K562 (cell line): ENCODE measurements at regions not wholly inside any gene's neighbourhood (a gene's known extent, or its start where the extent isn't known, plus 50 kb on each side); places are given as distances from the start of the nearest gene placed in this dataset.
A peak's percentile ranks its signal among the peaks of the same experiment; 100 is the strongest.

ENCODE experiments used
- ARHGAP35 ChIP-seq: fragments of 450-650 bp; IDR thresholded peaks from 2 replicates; pipeline ENCODE4 v1.6.1; 2018; ENCODE audit not compliant: partially characterized antibody
- ARID3B ChIP-seq: fragments of 250-450 bp; sonication (Bioruptor Pico); IDR thresholded peaks from 2 replicates; pipeline ENCODE4 v1.4.0; 2020; ENCODE audit warnings: borderline replicate concordance
- ATF7 ChIP-seq: fragments of 450-650 bp; IDR thresholded peaks from 2 replicates; pipeline ENCODE4 v1.7.1; 2014; ENCODE audit warnings: mild to moderate bottlenecking, moderate library complexity
- HDAC1 ChIP-seq, 2 experiments: fragments of 450-650 bp; IDR thresholded peaks; 2 replicates each; pipeline ENCODE4 v1.6.1; 2016 to 2017; ENCODE audit warnings: inconsistent platforms in 1 of 2, mild to moderate bottlenecking in 1 of 2, moderate library complexity in 1 of 2
- HNRNPH1 ChIP-seq: fragments of 200-400 bp; formaldehyde crosslinking; optimal IDR thresholded peaks from 2 replicates; pipeline ENCODE3; 2017; ENCODE audit warnings: low read depth, mild to moderate bottlenecking, low read length, moderate library complexity
- KDM2B ChIP-seq: fragments of 250-450 bp; sonication (Bioruptor Pico); IDR thresholded peaks from 2 replicates; pipeline ENCODE4 v1.8.0; 2021; ENCODE audit warnings: mild to moderate bottlenecking, moderate library complexity
- KLF13 ChIP-seq: fragments of 450-650 bp; IDR thresholded peaks from 2 replicates; pipeline ENCODE4 v1.6.1; 2016; ENCODE audit warnings: missing genetic modification characterization, low read depth, mild to moderate bottlenecking, missing compliant biosample characterization, moderate library complexity, borderline replicate concordance
- LEF1 ChIP-seq: fragments of 450-650 bp; IDR thresholded peaks from 2 replicates; pipeline ENCODE4 v1.6.1; 2016; ENCODE audit warnings: mild to moderate bottlenecking
- MXD1 ChIP-seq: fragments of 250-450 bp; sonication (Bioruptor Pico); IDR thresholded peaks from 2 replicates; pipeline ENCODE4 v1.8.0; 2021; ENCODE audit warnings: borderline replicate concordance, mild to moderate bottlenecking, moderate library complexity; ENCODE audit not compliant: poor library complexity, severe bottlenecking
- MXI1 ChIP-seq: IDR thresholded peaks from 2 replicates; pipeline ENCODE4 v1.6.1; 2011; ENCODE audit warnings: low read depth, mild to moderate bottlenecking, improper control_type of control experiment, low read length
- MYNN ChIP-seq, 2 experiments: sonication (generic); formaldehyde crosslinking in 1 of 2; IDR thresholded peaks; 2 replicates each; pipeline versions ENCODE4 v1.5.0 to v1.6.1; 2016 to 2020; ENCODE audit warnings: antibody characterized with exemption in 1 of 2, missing genetic modification reagents in 1 of 2
- PHB2 ChIP-seq: fragments of 450-650 bp; IDR thresholded peaks from 2 replicates; pipeline ENCODE4 v1.6.1; 2017; ENCODE audit warnings: low read depth
- SETDB1 ChIP-seq: IDR thresholded peaks from one replicate; pipeline ENCODE4 v1.6.1; 2012; ENCODE audit warnings: low read length, control low read depth, inconsistent platforms
- SLC30A9 ChIP-seq: fragments of 250-450 bp; sonication (Bioruptor Pico); IDR thresholded peaks from 2 replicates; pipeline ENCODE4 v1.8.0; 2022; ENCODE audit warnings: mild to moderate bottlenecking, moderate library complexity
- SRF ChIP-seq, 2 experiments: fragments of 250-450, 450-650 bp in 1 of 2; sonication (Bioruptor Pico) in 1 of 2; sonication (generic) in 1 of 2; formaldehyde crosslinking; IDR thresholded peaks; 2 replicates each; pipeline versions ENCODE4 v1.5.0 to v1.5.1; 2020 to 2022; ENCODE audit warnings: mild to moderate bottlenecking in 1 of 2, missing genetic modification reagents in 1 of 2
- SRSF9 ChIP-seq: fragments of 200-400 bp; formaldehyde crosslinking; IDR thresholded peaks from 2 replicates; pipeline ENCODE4 v1.6.1; 2017; ENCODE audit warnings: low read depth, low read length, borderline replicate concordance
- TOE1 ChIP-seq, 2 experiments: fragments of 450-650 bp in 1 of 2; sonication (generic) in 1 of 2; formaldehyde crosslinking in 1 of 2; IDR thresholded peaks; 2 replicates each; pipeline versions ENCODE4 v1.7.1 to v1.8.0; 2016 to 2022; ENCODE audit warnings: borderline replicate concordance in 2 of 2, mild to moderate bottlenecking in 2 of 2, antibody characterized with exemption in 1 of 2, inconsistent platforms in 1 of 2, low read depth in 1 of 2, missing genetic modification reagents in 1 of 2, moderate library complexity in 1 of 2
- ZNF134 ChIP-seq: fragments of 250-450 bp; sonication (Bioruptor Pico); conservative IDR thresholded peaks from 2 replicates; pipeline ENCODE4 v1.4.0; 2020
- TF ChIP-seq, protein P1 (sequence below): fragments of 450-650 bp; IDR thresholded peaks from 2 replicates; pipeline ENCODE4 v1.6.1; 2016; ENCODE audit warnings: mild to moderate bottlenecking
- TF ChIP-seq, protein P2 (sequence below): fragments of 450-650 bp; IDR thresholded peaks from 2 replicates; pipeline ENCODE4 v1.6.1; 2016; ENCODE audit warnings: antibody characterized with exemption
- TF ChIP-seq, protein P3 (sequence below): fragments of 250-450 bp; sonication (Bioruptor Pico); IDR thresholded peaks from 2 replicates; pipeline ENCODE4 v1.8.0; 2022; ENCODE audit warnings: moderate library complexity, mild to moderate bottlenecking, inconsistent platforms

- TF ChIP-seq, protein P1, sequence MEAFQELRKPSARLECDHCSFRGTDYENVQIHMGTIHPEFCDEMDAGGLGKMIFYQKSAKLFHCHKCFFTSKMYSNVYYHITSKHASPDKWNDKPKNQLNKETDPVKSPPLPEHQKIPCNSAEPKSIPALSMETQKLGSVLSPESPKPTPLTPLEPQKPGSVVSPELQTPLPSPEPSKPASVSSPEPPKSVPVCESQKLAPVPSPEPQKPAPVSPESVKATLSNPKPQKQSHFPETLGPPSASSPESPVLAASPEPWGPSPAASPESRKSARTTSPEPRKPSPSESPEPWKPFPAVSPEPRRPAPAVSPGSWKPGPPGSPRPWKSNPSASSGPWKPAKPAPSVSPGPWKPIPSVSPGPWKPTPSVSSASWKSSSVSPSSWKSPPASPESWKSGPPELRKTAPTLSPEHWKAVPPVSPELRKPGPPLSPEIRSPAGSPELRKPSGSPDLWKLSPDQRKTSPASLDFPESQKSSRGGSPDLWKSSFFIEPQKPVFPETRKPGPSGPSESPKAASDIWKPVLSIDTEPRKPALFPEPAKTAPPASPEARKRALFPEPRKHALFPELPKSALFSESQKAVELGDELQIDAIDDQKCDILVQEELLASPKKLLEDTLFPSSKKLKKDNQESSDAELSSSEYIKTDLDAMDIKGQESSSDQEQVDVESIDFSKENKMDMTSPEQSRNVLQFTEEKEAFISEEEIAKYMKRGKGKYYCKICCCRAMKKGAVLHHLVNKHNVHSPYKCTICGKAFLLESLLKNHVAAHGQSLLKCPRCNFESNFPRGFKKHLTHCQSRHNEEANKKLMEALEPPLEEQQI: no peak; the same call in 1 of the 2 replicates
- TF ChIP-seq KDM2B (CRISPR knock-in tag) (no peak), PHB2 (no peak), HNRNPH1 (no peak), KLF13 (no peak), SETDB1 (no peak), SRSF9 (no peak), SRF (CRISPR knock-in tag; IDR thresholded peaks at IDR 0.05) (peak; percentile 98 to 100), TOE1 (IDR thresholded peaks at IDR 0.05; ENCODE audit: borderline replicate concordance) (no peak), TOE1 (CRISPR knock-in tag; IDR thresholded peaks at IDR 0.05; ENCODE audit: borderline replicate concordance, low read depth) (no peak), ARID3B (peak; percentile 37; the same call in 1 of the 2 replicates), MXD1 (CRISPR knock-in tag) (no peak), HDAC1 (IDR thresholded peaks at IDR 0.05) (no peak), ARHGAP35 (no peak), ZNF134 (CRISPR knock-in tag) (peak; percentile 60; the same call in 1 of the 2 replicates), MXI1 (peak; percentile 94), SLC30A9 (CRISPR knock-in tag) (no peak), ATF7 (peak; percentile 87), LEF1 (no peak), MYNN (IDR thresholded peaks at IDR 0.05) (no peak), MYNN (CRISPR knock-in tag; IDR thresholded peaks at IDR 0.05) (no peak)
- TF ChIP-seq, protein P2, sequence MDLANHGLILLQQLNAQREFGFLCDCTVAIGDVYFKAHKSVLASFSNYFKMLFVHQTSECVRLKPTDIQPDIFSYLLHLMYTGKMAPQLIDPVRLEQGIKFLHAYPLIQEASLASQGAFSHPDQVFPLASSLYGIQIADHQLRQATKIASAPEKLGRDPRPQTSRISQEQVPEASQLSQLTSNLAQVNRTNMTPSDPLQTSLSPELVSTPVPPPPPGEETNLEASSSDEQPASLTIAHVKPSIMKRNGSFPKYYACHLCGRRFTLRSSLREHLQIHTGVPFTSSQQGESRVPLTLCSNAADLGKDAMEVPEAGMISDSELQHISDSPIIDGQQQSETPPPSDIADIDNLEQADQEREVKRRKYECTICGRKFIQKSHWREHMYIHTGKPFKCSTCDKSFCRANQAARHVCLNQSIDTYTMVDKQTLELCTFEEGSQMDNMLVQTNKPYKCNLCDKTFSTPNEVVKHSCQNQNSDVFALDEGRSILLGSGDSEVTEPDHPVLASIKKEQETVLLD: no peak; the same call in 1 of the 2 replicates
- TF ChIP-seq, protein P3, sequence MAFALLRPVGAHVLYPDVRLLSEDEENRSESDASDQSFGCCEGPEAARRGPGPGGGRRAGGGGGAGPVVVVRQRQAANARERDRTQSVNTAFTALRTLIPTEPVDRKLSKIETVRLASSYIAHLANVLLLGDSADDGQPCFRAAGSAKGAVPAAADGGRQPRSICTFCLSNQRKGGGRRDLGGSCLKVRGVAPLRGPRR: peak; percentile 82; the same call in 1 of the 2 replicates
Measured at GRCh38 chr6:146886587-146887446, 288.0 kb downstream of the ADGB start (continued).
